IPS-18c (cell line): ENCODE measurements at regions not wholly inside any gene's neighbourhood (a gene's known extent, or its start where the extent isn't known, plus 50 kb on each side); places are given as distances from the start of the nearest gene placed in this dataset.
"Not testable (repeated sequence)": the region's sequence is repeated elsewhere in the genome, so short reads cannot be mapped to it uniquely, and the experiment has no call there.

Source experiments
- H3K4me3 ChIP-seq: 2 replicates; pipeline ENCODE4 v1.7.0; 2013; ENCODE audit warnings: low read depth, mild to moderate bottlenecking, low read length, moderate library complexity; ENCODE audit not compliant: insufficient read depth
- H3K9me3 ChIP-seq: one replicate; pipeline ENCODE4 v1.6.1; 2013; ENCODE audit warnings: mild to moderate bottlenecking, low read length, moderate library complexity; ENCODE audit not compliant: control insufficient read depth, insufficient read depth

DNA sequence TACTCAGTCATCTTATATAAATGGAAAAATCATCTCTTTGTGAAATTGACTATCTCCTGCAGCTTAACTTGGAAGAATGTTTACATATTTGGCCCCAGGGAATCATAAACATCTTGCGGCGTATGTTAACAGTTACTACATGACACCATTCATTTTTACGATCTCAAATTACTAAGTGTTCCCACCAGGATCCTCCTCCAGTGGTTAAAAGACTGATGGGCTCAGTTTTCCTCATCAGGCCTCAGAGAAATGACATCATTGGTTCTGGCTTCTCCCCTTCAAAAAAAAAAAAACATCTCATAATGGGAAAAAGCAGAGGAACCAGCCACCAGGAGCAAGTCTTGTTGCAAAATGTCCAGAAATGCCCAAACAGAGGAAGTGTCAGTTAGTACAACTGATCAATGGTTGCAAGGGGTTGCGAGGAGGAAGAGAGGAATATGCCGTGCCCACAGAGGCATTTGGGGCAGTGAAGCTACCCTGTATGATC, 70.5 kb upstream of the LIPC start:
- Histone ChIP-seq H3K9me3 (peaks cover 2% of the 10 kb centered on the region), H3K4me3 (no peak overlapping the region)

DNA sequence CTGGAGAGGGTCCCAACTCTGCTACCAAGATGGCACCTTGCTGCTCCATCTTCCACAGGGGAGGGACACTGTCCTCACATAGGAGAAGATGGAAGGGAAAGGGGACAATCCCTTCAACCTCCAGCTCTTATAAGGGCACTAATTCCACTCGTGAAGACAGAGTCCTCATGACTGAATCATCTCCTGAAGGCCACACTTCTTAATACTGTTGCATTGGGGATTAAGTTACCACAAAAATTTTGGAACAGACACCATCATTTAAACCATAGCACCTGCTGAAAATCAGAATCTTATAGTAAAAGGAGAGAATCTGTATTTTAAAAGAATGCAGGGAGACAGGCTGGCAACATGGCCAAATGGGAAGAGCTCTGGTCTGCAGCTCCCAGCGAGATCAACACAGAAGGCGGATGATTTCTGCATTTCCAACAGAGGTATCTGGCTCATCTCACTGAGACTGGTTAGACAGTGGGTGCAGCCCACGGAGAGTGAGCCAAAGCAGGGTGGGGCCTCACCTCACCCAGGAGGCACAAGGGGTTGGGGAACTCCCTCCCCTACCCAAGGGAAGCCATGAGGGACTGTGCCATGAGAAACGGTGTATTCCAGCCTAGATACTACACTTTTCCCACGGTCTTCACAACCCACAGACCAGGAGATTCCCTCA, 69.4 kb upstream of the LIPC start:
- Histone ChIP-seq H3K9me3 (peaks cover 2% of the 10 kb centered on the region), H3K4me3 (no peak overlapping the region)

DNA sequence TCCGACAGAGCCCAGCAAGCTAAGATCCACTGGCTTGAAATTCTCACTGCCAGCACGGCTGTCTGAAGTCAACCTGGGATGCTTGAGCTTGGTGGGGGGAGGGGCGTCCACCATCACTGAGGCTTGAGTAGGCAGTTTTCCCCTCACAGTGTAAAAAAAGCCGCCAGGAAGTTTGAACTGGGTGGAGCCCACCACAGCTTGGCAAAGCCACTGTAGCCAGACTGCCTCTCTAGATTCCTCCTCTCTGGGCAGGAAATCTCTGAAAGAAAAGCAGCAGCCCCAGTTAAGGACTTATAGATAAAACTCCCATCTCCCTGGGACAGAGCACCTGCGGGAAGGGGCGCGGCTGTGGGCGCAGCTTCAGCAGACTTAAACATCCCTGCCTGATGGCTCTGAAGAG, 68.7 kb upstream of the LIPC start:
- not testable (repeated sequence) for H3K9me3 ChIP-seq, H3K4me3 ChIP-seq

DNA sequence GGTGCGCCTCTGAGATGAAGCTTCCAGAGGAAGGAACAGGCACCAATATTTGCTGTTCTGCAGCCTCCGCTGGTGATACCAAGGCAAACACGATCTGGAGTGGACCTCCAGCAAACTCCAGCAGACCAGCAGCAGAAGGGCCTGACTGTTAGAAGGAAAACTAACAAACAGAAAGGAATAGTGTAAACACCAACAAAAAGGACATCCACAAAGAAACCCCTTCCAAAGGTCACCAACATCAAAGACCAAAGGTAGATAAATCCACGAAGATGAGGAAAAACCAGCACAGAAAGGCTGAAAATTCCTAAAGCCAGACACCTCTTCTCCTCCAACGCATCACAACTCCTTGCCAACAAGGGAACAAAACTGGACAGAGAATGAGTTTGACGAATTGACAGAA, 68.1 kb upstream of the LIPC start:
- not testable (repeated sequence) for H3K4me3 ChIP-seq, H3K9me3 ChIP-seq

DNA sequence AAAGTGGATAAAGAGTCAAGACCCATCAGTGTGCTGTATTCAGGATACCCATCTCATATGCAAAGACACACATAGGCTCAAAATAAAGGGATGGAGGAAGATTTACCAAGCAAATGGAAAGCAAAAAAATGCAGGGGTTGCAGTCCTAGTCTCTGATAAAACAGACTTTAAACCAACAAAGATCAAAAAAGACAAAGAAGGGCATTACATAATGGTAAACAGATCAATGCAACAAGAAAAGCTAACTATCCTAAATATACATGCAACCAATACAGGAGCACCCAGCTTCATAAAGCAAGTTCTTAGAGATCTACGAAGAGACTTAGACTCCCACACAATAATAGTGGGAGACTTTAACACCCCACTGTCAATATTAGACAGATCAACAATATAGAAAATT, 66.7 kb upstream of the LIPC start:
- not testable (repeated sequence) for H3K9me3 ChIP-seq, H3K4me3 ChIP-seq

DNA sequence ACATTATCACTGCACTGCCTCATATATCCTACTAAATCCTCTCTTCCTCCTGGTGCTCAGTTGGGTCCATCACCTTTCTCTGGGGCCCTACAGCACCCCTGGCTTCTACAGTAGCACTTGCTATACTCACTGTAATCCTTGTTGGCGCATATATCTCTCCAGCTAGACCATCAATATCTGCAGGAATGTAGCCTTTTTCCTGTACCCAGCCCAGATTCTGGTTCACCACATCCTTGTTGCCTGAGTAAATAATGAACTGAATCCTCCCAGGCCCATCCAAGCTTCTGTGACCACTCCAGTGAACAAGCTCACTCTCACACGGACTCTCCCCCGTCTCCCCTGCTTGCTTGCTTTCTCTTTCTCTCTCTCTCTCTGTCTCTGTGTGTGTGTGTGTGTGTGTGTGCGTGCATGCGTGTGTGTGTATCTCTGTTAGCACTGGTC, 62.5 kb upstream of the LIPC start:
- Histone ChIP-seq H3K4me3 (no peak overlapping the region), H3K9me3 (peaks cover 2% of the 10 kb centered on the region)

DNA sequence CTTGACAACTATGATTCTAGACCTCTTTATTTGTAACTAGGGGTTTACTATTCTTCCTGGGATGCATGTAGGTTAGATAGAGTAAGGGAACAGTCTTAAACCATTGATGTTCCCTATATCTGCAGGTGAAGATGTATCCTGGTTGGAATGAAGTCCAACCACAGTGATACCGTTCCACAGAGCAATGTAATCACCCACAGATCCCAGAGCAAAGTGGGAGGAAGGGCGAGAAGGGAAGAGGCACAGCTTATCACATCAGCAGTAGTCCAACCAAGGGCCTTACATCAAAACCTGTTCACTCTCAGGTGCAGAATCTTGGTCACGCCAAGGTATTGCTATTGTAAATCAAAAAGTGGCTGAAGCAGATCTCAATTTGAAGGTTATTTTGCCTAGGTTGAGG, 61.8 kb upstream of the LIPC start:
- Histone ChIP-seq H3K9me3 (peaks cover 2% of the 10 kb centered on the region), H3K4me3 (no peak overlapping the region)

DNA sequence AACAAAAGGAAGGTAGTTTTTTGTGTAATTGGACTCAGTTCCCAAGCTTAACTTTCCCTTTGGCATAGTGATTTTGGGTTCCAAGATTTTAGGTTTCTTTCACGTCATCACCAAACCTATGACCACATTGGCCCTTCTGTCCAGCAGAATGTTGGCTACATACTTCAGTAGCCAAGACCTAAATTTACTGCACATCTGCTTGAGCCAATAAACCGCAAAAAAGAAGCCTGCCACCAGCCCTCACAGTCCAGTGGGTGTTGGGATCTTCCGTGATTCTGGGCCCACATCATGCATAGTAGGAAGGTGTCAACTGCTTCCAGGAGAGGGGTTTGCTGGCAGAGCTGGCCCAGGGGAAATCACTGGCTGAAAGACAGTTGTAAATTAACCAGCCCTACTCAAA, 57.6 kb upstream of the LIPC start:
- Histone ChIP-seq H3K4me3 (no peak overlapping the region), H3K9me3 (no peaks in the 10 kb centered on the region)

DNA sequence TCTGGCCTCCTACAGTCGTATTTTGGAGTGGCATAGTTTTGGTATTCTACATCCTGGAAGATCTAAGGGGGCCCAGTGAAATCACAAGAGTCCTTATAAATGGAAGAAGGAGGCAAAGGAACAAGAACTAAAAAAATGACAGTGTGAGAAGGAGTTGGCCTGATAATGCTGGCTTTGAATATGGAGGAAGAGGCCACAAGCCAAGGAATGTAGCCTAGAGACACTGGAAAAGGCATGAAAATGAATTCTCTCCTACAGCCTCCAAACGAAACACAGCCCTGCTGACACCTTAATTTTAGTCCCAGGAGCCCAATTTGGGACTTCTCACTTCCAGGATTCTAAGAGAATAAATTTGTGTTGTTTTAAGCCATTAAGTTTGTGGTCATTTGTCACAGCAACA, 54.6 kb upstream of the LIPC start:
- H3K9me3 ChIP-seq, result no peaks in the 10 kb centered on the region
- no peak overlapping the region for H3K4me3 ChIP-seq

DNA sequence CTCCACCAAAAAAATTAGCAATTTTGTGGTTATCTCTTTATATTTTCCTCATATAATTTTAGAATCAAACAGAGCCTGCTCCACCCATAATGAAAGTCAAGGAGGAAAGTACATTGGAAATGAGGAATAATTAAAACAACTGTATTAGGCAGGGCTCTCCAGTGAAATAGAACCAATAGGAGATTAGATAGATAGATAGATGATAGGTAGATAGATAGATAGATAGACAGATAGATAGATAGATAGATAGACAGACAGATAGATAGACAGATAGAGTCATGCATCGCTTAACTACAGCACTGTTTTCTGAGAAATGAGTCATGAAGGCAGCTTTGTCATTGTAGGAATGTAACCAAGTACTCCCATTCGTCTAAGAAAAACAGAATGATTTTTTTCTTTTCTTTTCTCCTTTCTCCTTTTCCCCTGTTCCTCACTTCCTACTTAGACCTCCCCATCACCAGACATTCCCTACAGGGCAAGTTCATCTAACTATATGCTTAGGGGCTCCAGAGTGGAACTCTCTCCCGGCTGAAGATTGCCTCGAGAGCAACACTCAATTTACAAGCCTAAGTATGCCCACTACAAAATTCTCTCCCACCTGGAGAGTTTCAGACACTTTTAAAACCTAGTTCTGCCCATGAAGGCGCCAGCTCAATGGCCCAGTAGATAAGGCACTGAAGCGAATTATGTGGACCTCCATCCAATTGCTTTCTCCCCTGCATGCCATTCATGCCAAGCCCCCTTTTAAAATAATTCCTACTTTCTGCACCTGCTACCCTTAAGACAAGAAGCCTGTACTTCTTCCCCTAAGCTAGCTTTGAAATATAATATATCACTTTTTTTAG, 53.3 kb upstream of the LIPC start:
- Histone ChIP-seq H3K9me3 (no peaks in the 10 kb centered on the region), H3K4me3 (no peak overlapping the region)

DNA sequence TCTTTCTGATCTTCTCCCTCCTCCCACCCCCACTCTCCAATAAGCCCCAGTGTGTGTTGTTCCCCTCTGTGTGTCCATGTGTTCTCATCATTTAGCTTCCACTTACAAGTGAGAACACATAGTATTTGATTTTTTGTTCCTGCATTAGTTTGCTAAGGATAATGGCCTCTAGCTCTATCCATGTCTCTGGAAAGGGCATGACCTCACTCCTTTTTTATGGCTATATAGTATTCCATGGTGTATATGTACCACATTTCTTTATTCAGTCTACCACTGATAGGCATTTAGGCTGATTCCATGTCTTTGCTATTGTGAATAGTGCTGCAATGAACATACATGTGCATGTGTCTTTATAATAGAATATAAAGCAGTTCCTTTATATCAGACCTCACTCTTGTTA, 52.3 kb upstream of the LIPC start:
- H3K4me3 ChIP-seq, H3K9me3 ChIP-seq: not testable (repeated sequence)

DNA sequence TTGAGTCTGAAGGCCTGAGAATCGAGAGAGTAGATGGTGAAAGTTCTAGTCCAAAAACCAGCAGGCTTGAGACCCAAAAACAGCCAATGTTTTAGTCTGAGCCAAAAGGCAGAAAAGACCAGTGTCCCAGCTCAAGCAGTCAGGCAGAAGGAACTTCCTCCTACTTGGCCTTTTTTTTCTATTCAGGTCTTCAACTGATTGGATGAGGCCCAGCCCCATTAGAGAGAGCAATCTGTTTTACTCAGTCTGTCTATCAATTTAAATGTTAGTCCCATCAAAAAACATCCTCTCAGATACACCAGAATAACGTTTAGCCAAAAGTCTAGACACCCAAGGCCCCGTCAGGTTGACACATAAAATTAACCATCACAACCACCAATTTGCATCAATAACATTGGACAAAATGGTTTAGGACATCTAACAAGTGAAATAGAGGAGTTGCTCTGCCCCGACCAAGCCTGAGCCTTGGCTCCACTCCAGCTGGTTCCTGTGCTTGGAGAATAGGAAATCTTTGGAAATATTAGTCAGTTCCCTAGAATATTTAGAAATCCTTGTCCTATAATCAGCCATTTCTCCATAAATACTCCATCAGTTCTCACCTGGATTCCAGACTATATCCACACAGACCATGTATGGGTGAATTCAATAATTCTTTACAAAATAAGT, 51.4 kb upstream of the LIPC start:
- Histone ChIP-seq H3K9me3 (no peaks in the 10 kb centered on the region), H3K4me3 (no peak overlapping the region)

DNA sequence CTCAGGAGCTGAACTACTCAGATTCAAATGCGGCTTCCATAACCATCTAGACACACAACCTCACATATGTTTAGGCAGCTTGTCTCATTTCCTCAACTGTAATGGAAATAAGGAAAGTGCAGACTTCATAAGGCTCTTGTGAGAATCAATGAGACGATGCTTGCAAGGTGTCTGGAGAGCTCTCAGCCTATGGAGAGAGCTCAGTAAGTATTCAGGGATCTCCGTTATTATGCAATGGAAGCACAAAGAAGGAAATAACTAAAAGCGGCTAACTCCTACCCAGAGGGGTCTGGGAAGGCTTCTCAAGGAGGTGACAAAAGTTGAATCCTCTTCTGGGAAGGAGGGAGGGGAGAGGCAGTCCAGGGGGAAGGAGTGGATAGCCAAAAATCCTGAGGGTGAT, 50.1 kb upstream of the LIPC start:
- no peaks in the 10 kb centered on the region for H3K9me3 ChIP-seq
- no peak overlapping the region for H3K4me3 ChIP-seq
